ENCODE measurements at regions not wholly inside any gene's neighbourhood (a gene's known extent, or its start where the extent isn't known, plus 50 kb on each side); places are given as distances from the start of the nearest gene placed in this dataset.

GRCh38 chr7:125695626-125696025 is 766.0 kb upstream of the POT1 start:
- intact Hi-C loops (cut with DNase I), result no loop called here

GRCh38 chr7:125683156-125683555 is 753.5 kb upstream of the POT1 start:
- intact Hi-C loops (cut with DNase I), result no loop called here
- Histone ChIP-seq H3K9me3 (no peaks in the 10 kb centered on the region), H3K27ac (no peak overlapping the region), H3K27me3 (no peaks in the 10 kb centered on the region), H3K4me1 (no peaks in the 10 kb centered on the region), H3K4me3 (no peak overlapping the region), H3K36me3 (no peaks in the 10 kb centered on the region)
- TF ChIP-seq CTCF (IDR thresholded peaks at IDR 0.05), result no peak
- DNase-seq (no peak), ATAC-seq (no peak)

More at GRCh38 chr7:125695626-125696025, 766.0 kb upstream of the POT1 start:
- Histone ChIP-seq H3K4me1 (no peaks in the 10 kb centered on the region), H3K9me3 (peaks cover 0 to 15% (median 0%) of the 10 kb centered on the region in 11 donors), H3K4me3 (no peak overlapping the region), H3K27me3 (no peaks in the 10 kb centered on the region), H3K27ac (no peak overlapping the region), H3K36me3 (no peaks in the 10 kb centered on the region)
- 53 to 58% methylated on average over 1 of the region's 1 CpG for WGBS, 2 donors
- no peak for TF ChIP-seq CTCF (IDR thresholded peaks at IDR 0.05)
- DNase-seq (no peak), ATAC-seq (no peak)

GRCh38 chr7:125681508-125681907 is 751.9 kb upstream of the POT1 start:
- Histone ChIP-seq H3K27me3 (no peaks in the 10 kb centered on the region), H3K27ac (no peak overlapping the region), H3K4me1 (no peaks in the 10 kb centered on the region), H3K36me3 (no peaks in the 10 kb centered on the region), H3K9me3 (no peaks in the 10 kb centered on the region), H3K4me3 (no peak overlapping the region)
- 76 to 88% methylated on average over 3 of the region's 3 CpGs for WGBS, 2 donors
- ATAC-seq (no peak), DNase-seq (no peak)
- TF ChIP-seq CTCF (IDR thresholded peaks at IDR 0.05), result no peak
- intact Hi-C loops (cut with DNase I), result no loop called here

GRCh38 chr7:125678771-125679170 is 749.1 kb upstream of the POT1 start:
- intact Hi-C loops (cut with DNase I), result loop anchor here in 3 of 10 donors (10.0 kb wide), 1 partner anchor 614 kb away; no protein-coding TSS in a partner anchor
- WGBS, 2 donors, result 76 to 90% methylated on average over 2 of the region's 2 CpGs
- DNase-seq (no peak), ATAC-seq (no peak)
- Histone ChIP-seq H3K36me3 (no peaks in the 10 kb centered on the region), H3K4me3 (no peak overlapping the region), H3K27ac (no peak overlapping the region), H3K9me3 (no peaks in the 10 kb centered on the region), H3K27me3 (no peaks in the 10 kb centered on the region), H3K4me1 (no peaks in the 10 kb centered on the region)
- no peak for TF ChIP-seq CTCF (IDR thresholded peaks at IDR 0.05)

Data from heart right ventricle (tissue), 16 donors.